ENCODE measurements at regions not wholly inside any gene's neighbourhood (a gene's known extent, or its start where the extent isn't known, plus 50 kb on each side); places are given as distances from the start of the nearest gene placed in this dataset.

- Histone ChIP-seq H3K9me3 (no peaks in the 10 kb centered on the region), H3K27me3 (no peaks in the 10 kb centered on the region), H3K4me1 (no peaks in the 10 kb centered on the region), H3K27ac (no peak overlapping the region), H3K4me3 (no peak overlapping the region), H3K36me3 (no peaks in the 10 kb centered on the region)
- DNase-seq = no peak
- no peak for TF ChIP-seq EP300 (IDR thresholded peaks at IDR 0.05; ENCODE audit: low read depth)
- TF ChIP-seq, protein P1, sequence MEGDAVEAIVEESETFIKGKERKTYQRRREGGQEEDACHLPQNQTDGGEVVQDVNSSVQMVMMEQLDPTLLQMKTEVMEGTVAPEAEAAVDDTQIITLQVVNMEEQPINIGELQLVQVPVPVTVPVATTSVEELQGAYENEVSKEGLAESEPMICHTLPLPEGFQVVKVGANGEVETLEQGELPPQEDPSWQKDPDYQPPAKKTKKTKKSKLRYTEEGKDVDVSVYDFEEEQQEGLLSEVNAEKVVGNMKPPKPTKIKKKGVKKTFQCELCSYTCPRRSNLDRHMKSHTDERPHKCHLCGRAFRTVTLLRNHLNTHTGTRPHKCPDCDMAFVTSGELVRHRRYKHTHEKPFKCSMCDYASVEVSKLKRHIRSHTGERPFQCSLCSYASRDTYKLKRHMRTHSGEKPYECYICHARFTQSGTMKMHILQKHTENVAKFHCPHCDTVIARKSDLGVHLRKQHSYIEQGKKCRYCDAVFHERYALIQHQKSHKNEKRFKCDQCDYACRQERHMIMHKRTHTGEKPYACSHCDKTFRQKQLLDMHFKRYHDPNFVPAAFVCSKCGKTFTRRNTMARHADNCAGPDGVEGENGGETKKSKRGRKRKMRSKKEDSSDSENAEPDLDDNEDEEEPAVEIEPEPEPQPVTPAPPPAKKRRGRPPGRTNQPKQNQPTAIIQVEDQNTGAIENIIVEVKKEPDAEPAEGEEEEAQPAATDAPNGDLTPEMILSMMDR (IDR thresholded peaks at IDR 0.05) = no peak
- TF ChIP-seq POLR2A (IDR thresholded peaks at IDR 0.05) = no peak
- TF ChIP-seq POLR2AphosphoS5 (IDR thresholded peaks at IDR 0.05) = no peak
- in situ Hi-C loops (cut with MboI; ENCODE audit: low pct_ligation_motif_present in 1 of 4, low pct_unique_long_range_greater_than_20kb in 1 of 4, low sequenced_read_pairs in 3 of 4) = no loop called here
- intact Hi-C loops (cut with DNase I; ENCODE audit: low total_unique reads) = no loop called here
Observed at GRCh38 chrY:8151561-8151960, 1185.7 kb upstream of the TSPY4 start.

GRCh38 chrY:8128578-8128977 lies 1208.7 kb upstream of the TSPY4 start:
- WGBS, 2 donors (ENCODE audit: low coverage in 1 of 2) = no CpG with 5 or more reads among the region's 23 CpGs
- in situ Hi-C loops (cut with MboI; ENCODE audit: low pct_ligation_motif_present in 1 of 4, low pct_unique_long_range_greater_than_20kb in 1 of 4, low sequenced_read_pairs in 3 of 4) (no loop called here), intact Hi-C loops (cut with DNase I; ENCODE audit: low total_unique reads) (no loop called here)
- no peaks in the 10 kb centered on the region for H3K9me3 ChIP-seq
- H3K4me1 ChIP-seq = no peaks in the 10 kb centered on the region
- H3K27me3 ChIP-seq = no peaks in the 10 kb centered on the region
- TF ChIP-seq, protein P1 (IDR thresholded peaks at IDR 0.05) = no peak
- TF ChIP-seq POLR2AphosphoS5 (IDR thresholded peaks at IDR 0.05) (no peak), EP300 (IDR thresholded peaks at IDR 0.05; ENCODE audit: low read depth) (no peak), POLR2A (IDR thresholded peaks at IDR 0.05) (no peak)
- DNase-seq = no peak
- H3K27ac ChIP-seq = no peak overlapping the region
- no peaks in the 10 kb centered on the region for H3K36me3 ChIP-seq
- no peak overlapping the region for H3K4me3 ChIP-seq

- TF ChIP-seq EP300 (IDR thresholded peaks at IDR 0.05; ENCODE audit: low read depth) = no peak
- TF ChIP-seq, protein P1 (IDR thresholded peaks at IDR 0.05) = no peak
- no peak for TF ChIP-seq POLR2AphosphoS5 (IDR thresholded peaks at IDR 0.05)
- no peak for TF ChIP-seq POLR2A (IDR thresholded peaks at IDR 0.05)
- 60% methylated on average over 1 of the region's 12 CpGs; no CpG with 5 or more reads in 1 of the 2 donors for WGBS, 2 donors (ENCODE audit: low coverage in 1 of 2)
- H3K27me3 ChIP-seq = no peaks in the 10 kb centered on the region
- no peaks in the 10 kb centered on the region for H3K9me3 ChIP-seq
- H3K27ac ChIP-seq = no peak overlapping the region
- in situ Hi-C loops (cut with MboI; ENCODE audit: low pct_ligation_motif_present in 1 of 4, low pct_unique_long_range_greater_than_20kb in 1 of 4, low sequenced_read_pairs in 3 of 4) = no loop called here
- no peak overlapping the region for H3K4me3 ChIP-seq
- H3K4me1 ChIP-seq = no peaks in the 10 kb centered on the region
- no peaks in the 10 kb centered on the region for H3K36me3 ChIP-seq
- intact Hi-C loops (cut with DNase I; ENCODE audit: low total_unique reads) = no loop called here
- DNase-seq = no peak
Observed at GRCh38 chrY:8125907-8126571, 1211.2 kb upstream of the TSPY4 start.

DNA sequence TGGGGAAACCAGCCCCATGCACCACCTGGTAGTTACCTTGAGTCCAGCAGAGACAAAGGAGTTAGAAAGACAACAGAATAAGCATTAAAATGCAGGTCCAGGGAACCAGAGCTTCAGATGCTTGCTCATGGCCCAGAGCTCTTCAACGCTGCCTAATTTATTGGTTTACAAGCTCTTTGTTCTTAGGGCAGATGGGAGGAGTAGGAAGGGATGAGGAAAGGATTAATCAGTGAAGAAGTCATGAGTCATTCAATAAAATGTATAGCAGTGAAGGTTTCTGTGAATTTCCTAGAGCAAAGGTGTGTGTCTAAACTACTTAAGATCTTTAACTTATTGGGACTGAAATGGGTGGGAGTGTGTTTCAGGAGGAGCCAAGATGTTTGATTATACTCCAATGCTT lies 1210.3 kb upstream of the AMELY start:
- DNase-seq = no peak
- H3K4me3 ChIP-seq = no peak overlapping the region
- WGBS, 2 donors (ENCODE audit: low coverage in 1 of 2) = no CpG with 5 or more reads among the region's 1 CpG
- intact Hi-C loops (cut with DNase I; ENCODE audit: low total_unique reads) = no loop called here
- in situ Hi-C loops (cut with MboI; ENCODE audit: low pct_ligation_motif_present in 1 of 4, low pct_unique_long_range_greater_than_20kb in 1 of 4, low sequenced_read_pairs in 3 of 4) = no loop called here
- H3K36me3 ChIP-seq = no peaks in the 10 kb centered on the region
- H3K27ac ChIP-seq = no peak overlapping the region
- H3K4me1 ChIP-seq = no peaks in the 10 kb centered on the region
- no peaks in the 10 kb centered on the region for H3K27me3 ChIP-seq
- no peak for TF ChIP-seq EP300 (IDR thresholded peaks at IDR 0.05; ENCODE audit: low read depth)
- TF ChIP-seq POLR2AphosphoS5 (IDR thresholded peaks at IDR 0.05) = no peak
- no peak for TF ChIP-seq POLR2A (IDR thresholded peaks at IDR 0.05)
- TF ChIP-seq, protein P1 (IDR thresholded peaks at IDR 0.05) = no peak
- no peaks in the 10 kb centered on the region for H3K9me3 ChIP-seq

Measured in transverse colon (tissue), 4 donors.